MM.1S (cell line): ENCODE measurements at regions not wholly inside any gene's neighbourhood (a gene's known extent, or its start where the extent isn't known, plus 50 kb on each side); places are given as distances from the start of the nearest gene placed in this dataset.

ENCODE experiments used
- CTCF ChIP-seq: fragments of 300-600 bp; sonication (generic); IDR thresholded peaks from 2 replicates; pipeline ENCODE4 v1.5.1; 2016; ENCODE audit warnings: antibody characterized with exemption, low read length, mixed read lengths
- EZH2 ChIP-seq: fragments of 300-600 bp; sonication (generic); optimal IDR thresholded peaks from 2 replicates; pipeline ENCODE3; 2017; ENCODE audit warnings: low read depth, mild to moderate bottlenecking, antibody characterized with exemption, low read length, mixed read lengths
- EZH2phosphoT487 ChIP-seq: fragments of 300-600 bp; sonication (generic); IDR thresholded peaks from 2 replicates; pipeline ENCODE4 v1.6.1; 2018; ENCODE audit warnings: antibody characterized with exemption, low read length

- TF ChIP-seq CTCF (no peak), EZH2 (no peak), EZH2phosphoT487 (no peak)
Measured at GRCh38 chr20:6524305-6524704, 243.2 kb upstream of the BMP2 start.
